IPS DF 6.9 (cell line): ENCODE measurements at regions not wholly inside any gene's neighbourhood (a gene's known extent, or its start where the extent isn't known, plus 50 kb on each side); places are given as distances from the start of the nearest gene placed in this dataset.

Experiments used
- DNase-seq: peaks from one replicate; pipeline ENCODE4 v3.0.0-alpha.2; 2013; ENCODE audit warnings: low read depth, low spot score
- H3K27ac ChIP-seq: one replicate; pipeline ENCODE4 v1.5.1; 2013; ENCODE audit warnings: low read length, control low read depth
- H3K27me3 ChIP-seq: 2 replicates; pipeline ENCODE4 v1.6.1; 2013; ENCODE audit warnings: mild to moderate bottlenecking, low read length; ENCODE audit not compliant: control insufficient read depth, insufficient read depth
- H3K36me3 ChIP-seq: 2 replicates; pipeline ENCODE4 v1.6.1; 2013; ENCODE audit warnings: low read length; ENCODE audit not compliant: control insufficient read depth, insufficient read depth
- H3K4me1 ChIP-seq: 2 replicates; pipeline ENCODE4 v1.6.1; 2013; ENCODE audit warnings: low read length; ENCODE audit not compliant: control insufficient read depth, insufficient read depth
- H3K4me3 ChIP-seq: 2 replicates; pipeline ENCODE4 v1.5.1; 2013; ENCODE audit warnings: mild to moderate bottlenecking, low read length
- H3K9me3 ChIP-seq: 2 replicates; pipeline ENCODE4 v1.6.1; 2013; ENCODE audit warnings: low read length, inconsistent platforms; ENCODE audit not compliant: control insufficient read depth, insufficient read depth
- WGBS: extraction: QIAGEN DNeasy Blood & Tissue Kit; methylation state at CpG from one replicate; pipeline ENCODE4 v1.1.7; 2013; ENCODE audit warnings: mixed read lengths, missing lambda C conversion rate; ENCODE audit not compliant: insufficient read length, insufficient coverage; 5-methylcytosine and 5-hydroxymethylcytosine counted together

GRCh38 chr5:133744051-133744959 lies 132.0 kb upstream of the FSTL4 start:
- no peak for DNase-seq
- Histone ChIP-seq H3K9me3 (no peaks in the 10 kb centered on the region), H3K27me3 (no peaks in the 10 kb centered on the region), H3K4me1 (no peaks in the 10 kb centered on the region), H3K4me3 (no peak overlapping the region), H3K27ac (no peak overlapping the region), H3K36me3 (no peaks in the 10 kb centered on the region)
- WGBS = no CpG with 5 or more reads among the region's 14 CpGs

- Histone ChIP-seq H3K36me3 (no peaks in the 10 kb centered on the region), H3K9me3 (no peaks in the 10 kb centered on the region), H3K27ac (no peak overlapping the region), H3K4me3 (no peak overlapping the region), H3K27me3 (no peaks in the 10 kb centered on the region), H3K4me1 (no peaks in the 10 kb centered on the region)
- no peak for DNase-seq
- WGBS = no CpG with 5 or more reads among the region's 12 CpGs
Measured at GRCh38 chr5:133742431-133742988, 130.2 kb upstream of the FSTL4 start.

GRCh38 chr5:133741818-133742355 lies 129.5 kb upstream of the FSTL4 start:
- no peaks in the 10 kb centered on the region for H3K9me3 ChIP-seq
- no peaks in the 10 kb centered on the region for H3K4me1 ChIP-seq
- WGBS = no CpG with 5 or more reads among the region's 4 CpGs
- no peaks in the 10 kb centered on the region for H3K27me3 ChIP-seq
- DNase-seq = no peak
- no peaks in the 10 kb centered on the region for H3K36me3 ChIP-seq
- H3K4me3 ChIP-seq = no peak overlapping the region
- H3K27ac ChIP-seq = no peak overlapping the region

GRCh38 chr5:133741396-133741795 lies 129.1 kb upstream of the FSTL4 start:
- H3K4me1 ChIP-seq = no peaks in the 10 kb centered on the region
- no peaks in the 10 kb centered on the region for H3K27me3 ChIP-seq
- no CpG with 5 or more reads among the region's 4 CpGs for WGBS
- no peak overlapping the region for H3K27ac ChIP-seq
- H3K4me3 ChIP-seq = no peak overlapping the region
- DNase-seq = no peak
- no peaks in the 10 kb centered on the region for H3K36me3 ChIP-seq
- no peaks in the 10 kb centered on the region for H3K9me3 ChIP-seq

GRCh38 chr5:133739181-133739780 lies 126.9 kb upstream of the FSTL4 start:
- Histone ChIP-seq H3K36me3 (no peaks in the 10 kb centered on the region), H3K27ac (no peak overlapping the region), H3K4me3 (no peak overlapping the region), H3K27me3 (no peaks in the 10 kb centered on the region), H3K9me3 (no peaks in the 10 kb centered on the region), H3K4me1 (no peaks in the 10 kb centered on the region)
- WGBS = 100% methylated on average over 3 of the region's 10 CpGs
- DNase-seq = no peak

GRCh38 chr5:133738271-133738670 lies 125.9 kb upstream of the FSTL4 start:
- Histone ChIP-seq H3K27me3 (no peaks in the 10 kb centered on the region), H3K27ac (no peak overlapping the region), H3K4me1 (no peaks in the 10 kb centered on the region), H3K4me3 (no peak overlapping the region), H3K9me3 (no peaks in the 10 kb centered on the region), H3K36me3 (no peaks in the 10 kb centered on the region)
- no peak for DNase-seq
- no CpG with 5 or more reads among the region's 4 CpGs for WGBS

GRCh38 chr5:133736512-133736911 lies 124.2 kb upstream of the FSTL4 start:
- WGBS = no CpG with 5 or more reads among the region's 5 CpGs
- no peaks in the 10 kb centered on the region for H3K4me1 ChIP-seq

GRCh38 chr5:133735346-133735745 lies 123.0 kb upstream of the FSTL4 start:
- no peaks in the 10 kb centered on the region; the same call in 1 of the 2 replicates for H3K9me3 ChIP-seq
- H3K4me3 ChIP-seq = no peak overlapping the region
- no CpG with 5 or more reads among the region's 9 CpGs for WGBS
- no peak for DNase-seq
- H3K36me3 ChIP-seq = no peaks in the 10 kb centered on the region
- H3K27ac ChIP-seq = no peak overlapping the region
- H3K27me3 ChIP-seq = no peaks in the 10 kb centered on the region
- no peaks in the 10 kb centered on the region for H3K4me1 ChIP-seq

More at GRCh38 chr5:133736512-133736911, 124.2 kb upstream of the FSTL4 start:
- Histone ChIP-seq H3K4me3 (no peak overlapping the region), H3K36me3 (no peaks in the 10 kb centered on the region), H3K9me3 (no peaks in the 10 kb centered on the region), H3K27me3 (no peaks in the 10 kb centered on the region), H3K27ac (no peak overlapping the region)
- no peak for DNase-seq

GRCh38 chr5:133734916-133735315 lies 122.6 kb upstream of the FSTL4 start:
- H3K27ac ChIP-seq = no peak overlapping the region
- no peaks in the 10 kb centered on the region for H3K27me3 ChIP-seq
- no peaks in the 10 kb centered on the region for H3K36me3 ChIP-seq
- no peaks in the 10 kb centered on the region; the same call in 1 of the 2 replicates for H3K9me3 ChIP-seq
- no peak for DNase-seq
- H3K4me1 ChIP-seq = no peaks in the 10 kb centered on the region
- no peak overlapping the region for H3K4me3 ChIP-seq
- WGBS = no CpG with 5 or more reads among the region's 8 CpGs

- no peaks in the 10 kb centered on the region for H3K4me1 ChIP-seq
- no peaks in the 10 kb centered on the region for H3K36me3 ChIP-seq
Measured at GRCh38 chr5:133732536-133732935, 120.2 kb upstream of the FSTL4 start.

More at GRCh38 chr5:133732536-133732935, 120.2 kb upstream of the FSTL4 start:
- Histone ChIP-seq H3K27me3 (no peaks in the 10 kb centered on the region), H3K4me3 (no peak overlapping the region), H3K27ac (no peak overlapping the region), H3K9me3 (no peaks in the 10 kb centered on the region; the same call in 1 of the 2 replicates)
- WGBS = no CpG with 5 or more reads among the region's 10 CpGs
- DNase-seq = no peak
